Iris pigment epithelial cell (primary cell): ENCODE measurements at regions not wholly inside any gene's neighbourhood (a gene's known extent, or its start where the extent isn't known, plus 50 kb on each side); places are given as distances from the start of the nearest gene placed in this dataset.

Source experiments
- DNase-seq: peaks from one replicate; pipeline ENCODE4 v3.0.0-alpha.2; 2011; ENCODE audit warnings: low read depth

DNA sequence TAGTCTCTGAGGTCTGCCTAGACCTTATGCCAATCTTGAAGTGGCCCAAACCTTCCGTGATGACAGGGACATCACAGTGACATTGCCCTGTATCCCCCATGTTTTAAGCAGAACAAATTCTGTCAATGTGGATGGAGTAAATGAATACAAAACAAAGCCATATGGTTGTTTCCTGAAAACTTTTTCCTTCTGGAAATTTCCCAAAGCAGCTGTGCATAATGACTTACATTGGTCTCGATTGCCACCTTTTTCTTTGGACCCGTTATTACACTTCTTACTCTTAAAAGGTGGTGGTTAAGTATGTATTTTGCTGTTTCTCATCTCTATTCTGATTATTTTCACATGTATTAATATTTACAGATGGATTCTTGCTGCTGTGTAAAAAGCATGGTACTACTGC, 411.2 kb upstream of the KLF6 start:
- no peak for DNase-seq

DNA sequence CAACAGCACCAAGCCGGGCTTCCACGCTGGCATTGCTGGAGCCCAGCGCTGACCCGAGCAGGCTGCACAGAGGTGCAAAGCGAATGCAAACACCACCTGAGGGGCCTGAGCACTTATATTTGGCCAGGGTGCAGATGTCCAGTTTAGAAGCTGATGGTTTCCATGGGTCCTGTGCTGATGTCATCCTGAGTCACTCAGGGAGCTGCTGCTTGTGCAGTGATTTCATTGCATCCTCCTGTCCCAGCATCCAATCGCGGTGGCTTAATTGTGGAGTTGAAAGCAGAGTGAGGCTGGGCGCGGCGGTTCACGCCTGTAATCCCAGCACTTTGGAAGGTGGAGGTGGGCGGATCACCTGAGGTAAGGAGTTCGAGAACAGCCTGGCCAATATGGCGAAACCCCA, 410.2 kb upstream of the KLF6 start:
- DNase-seq, result peak; percentile 39

DNA sequence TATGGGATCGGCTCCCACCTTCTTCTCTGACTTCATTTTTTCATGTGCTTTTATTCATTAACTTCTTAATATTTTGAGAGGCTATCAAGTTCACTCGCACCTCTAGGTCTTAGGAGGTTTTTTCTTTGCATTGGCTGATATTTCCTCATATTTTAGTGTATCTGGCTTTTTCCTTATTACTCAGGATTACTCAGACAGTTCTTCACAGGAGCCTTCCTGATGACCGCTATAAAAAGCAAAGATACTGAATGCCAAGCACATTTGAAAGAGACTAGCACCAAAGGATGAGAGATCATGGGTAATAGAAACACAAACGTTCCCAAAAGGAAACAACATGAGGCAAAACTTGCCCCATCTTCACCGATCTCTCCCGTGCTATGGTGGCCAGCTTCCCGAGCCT, 409.2 kb upstream of the KLF6 start:
- no peak for DNase-seq

DNA sequence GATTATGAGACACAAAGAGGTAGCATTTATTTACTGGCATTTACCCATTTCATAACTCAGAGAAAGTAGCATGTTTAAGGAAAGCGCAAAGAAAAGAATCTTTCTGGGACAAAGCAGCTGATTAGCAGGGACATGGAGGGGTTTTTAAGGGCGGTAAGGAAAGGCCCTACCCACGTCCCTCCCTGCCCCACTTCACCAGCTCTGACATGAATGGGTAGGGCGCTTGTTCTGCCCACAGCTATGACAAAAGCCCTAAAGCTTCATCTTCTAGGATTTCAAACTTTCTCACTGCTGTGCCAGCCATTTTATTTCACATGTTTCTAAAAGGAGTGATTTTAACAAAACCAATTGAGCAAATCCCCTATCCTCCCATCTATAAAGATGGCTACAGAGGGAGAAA, 406.9 kb upstream of the KLF6 start:
- DNase-seq, result no peak

DNA sequence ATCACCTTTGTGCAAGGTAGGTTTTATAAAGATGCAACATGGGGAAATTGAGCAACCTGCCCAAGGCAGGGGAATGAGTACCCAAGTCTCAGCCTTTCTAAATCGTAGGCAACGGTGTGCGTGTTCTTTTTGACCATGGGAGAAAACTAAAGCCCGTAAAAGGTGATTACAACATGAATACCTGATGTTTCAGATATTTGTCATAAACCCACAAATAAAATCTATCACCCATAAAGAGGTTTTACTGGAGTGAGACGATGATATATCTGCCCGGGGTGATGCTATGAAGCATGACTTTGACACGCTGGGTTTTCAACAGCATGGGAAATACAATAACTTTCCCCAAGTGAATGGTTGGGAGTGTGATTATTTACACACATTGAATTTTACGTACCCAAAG, 406.3 kb upstream of the KLF6 start:
- DNase-seq, result no peak

DNA sequence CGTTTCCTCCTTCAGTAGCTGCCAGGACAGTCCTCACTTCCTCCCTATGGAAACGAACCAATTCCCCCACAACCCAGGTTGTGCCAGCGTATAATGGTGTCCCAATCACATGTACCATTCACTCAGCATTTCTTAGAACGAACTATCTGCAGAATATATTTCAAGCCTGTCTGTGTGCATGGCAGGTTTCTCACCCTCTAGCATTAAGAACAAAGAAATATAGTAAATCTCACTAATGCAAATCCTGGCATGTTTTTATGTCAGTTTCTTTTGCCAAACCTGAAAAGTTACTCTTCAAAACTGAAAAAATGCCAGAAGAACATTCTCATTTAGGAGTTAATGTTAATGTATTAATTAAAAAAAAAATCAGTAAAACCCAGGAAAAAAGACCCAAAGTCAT, 405.9 kb upstream of the KLF6 start:
- no peak for DNase-seq

DNA sequence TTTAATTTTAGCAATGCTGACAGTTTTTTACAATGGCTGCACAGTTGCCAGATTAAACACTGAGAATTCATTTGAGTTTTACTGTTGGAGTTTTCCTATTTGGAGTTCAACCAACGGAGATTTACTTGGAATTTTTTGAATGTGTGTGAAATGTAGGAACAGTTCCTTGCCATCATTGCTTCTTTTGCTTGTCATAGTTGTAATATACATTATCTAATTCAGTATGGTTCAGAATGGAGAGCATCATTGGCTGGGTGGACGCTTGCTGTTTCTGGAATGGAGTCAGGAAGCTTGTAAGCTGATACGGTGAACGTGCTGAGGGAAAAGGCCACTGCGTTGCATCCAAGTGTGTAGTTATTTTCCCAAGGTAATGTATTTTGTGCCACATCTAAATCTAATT, 404.3 kb upstream of the KLF6 start:
- DNase-seq, result peak; percentile 9

DNA sequence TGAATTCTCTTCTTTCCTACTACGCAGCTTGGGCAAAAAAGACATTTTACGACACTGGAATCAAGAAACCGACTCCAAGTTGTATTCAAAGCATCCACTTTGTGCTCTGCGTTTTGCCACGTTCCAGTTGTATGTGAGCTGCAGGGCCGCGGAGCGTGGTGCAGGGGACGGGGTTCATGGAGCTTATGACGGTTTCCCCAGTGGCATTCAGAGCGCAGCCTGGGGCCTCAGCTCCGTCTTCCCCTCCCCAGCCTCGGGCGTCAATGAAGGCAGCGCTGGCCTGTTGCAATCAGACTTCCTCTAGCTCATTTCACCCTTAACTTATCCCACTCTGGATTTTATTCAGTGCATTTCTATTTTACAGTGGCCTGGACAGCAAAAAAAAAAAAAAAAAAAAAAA, 403.4 kb upstream of the KLF6 start:
- no peak for DNase-seq

DNA sequence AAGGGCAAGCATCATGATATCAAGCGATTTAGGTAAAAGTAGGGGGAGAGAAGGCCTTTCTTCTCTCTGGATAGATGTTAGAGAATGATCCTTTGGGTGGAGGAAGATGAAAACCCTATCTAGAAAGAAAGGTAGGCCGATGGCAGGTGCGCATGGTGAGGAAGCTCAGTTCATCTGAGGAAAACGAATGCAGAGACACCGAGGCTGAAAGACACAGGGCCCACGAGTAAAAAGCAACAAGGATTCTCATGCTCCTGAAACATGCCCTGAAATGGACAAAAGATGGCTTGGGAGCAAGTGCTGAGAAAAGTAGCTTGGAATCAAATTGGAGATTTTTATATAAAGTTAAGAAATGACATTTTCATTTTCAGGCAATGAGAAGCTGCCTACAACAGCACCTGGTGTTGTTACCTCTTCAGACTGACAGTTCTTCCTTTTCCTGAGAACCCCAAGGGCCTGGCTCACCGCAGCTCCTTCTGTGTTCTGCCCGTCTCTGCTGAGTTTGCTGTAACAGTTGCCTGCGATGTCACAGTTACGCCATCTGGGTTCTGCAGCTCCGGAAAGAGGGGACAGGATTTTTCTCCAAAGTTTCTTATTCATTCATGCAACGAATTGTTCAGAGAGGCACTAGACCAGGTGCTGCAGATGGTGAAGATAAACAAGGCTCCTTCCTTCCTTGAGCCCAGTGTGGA, 402.0 kb upstream of the KLF6 start:
- DNase-seq, result no peak

DNA sequence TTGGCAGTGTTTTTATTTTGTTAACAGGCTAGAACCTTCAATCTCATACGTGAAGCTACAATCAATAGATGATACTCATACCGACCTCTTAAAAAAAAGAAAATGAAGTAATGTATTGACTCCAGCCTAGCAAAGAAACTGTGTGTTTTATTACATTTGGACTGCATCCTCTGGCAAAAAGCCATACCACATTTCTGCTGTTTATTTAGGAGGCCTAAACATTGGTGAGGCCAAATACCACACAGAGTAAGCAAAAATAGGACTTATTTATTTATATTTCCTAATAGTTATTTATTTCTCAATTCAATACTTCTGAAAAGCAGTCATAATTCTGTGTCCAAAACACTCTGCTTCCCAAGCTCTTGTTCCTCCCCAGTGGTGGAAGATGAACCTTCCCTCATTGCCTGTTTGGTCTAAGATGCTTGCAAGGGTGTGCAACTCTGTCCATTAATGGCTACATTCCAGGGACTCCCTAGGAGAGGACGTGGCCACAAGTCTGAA, 398.8 kb upstream of the KLF6 start:
- DNase-seq, result peak; percentile 69

DNA sequence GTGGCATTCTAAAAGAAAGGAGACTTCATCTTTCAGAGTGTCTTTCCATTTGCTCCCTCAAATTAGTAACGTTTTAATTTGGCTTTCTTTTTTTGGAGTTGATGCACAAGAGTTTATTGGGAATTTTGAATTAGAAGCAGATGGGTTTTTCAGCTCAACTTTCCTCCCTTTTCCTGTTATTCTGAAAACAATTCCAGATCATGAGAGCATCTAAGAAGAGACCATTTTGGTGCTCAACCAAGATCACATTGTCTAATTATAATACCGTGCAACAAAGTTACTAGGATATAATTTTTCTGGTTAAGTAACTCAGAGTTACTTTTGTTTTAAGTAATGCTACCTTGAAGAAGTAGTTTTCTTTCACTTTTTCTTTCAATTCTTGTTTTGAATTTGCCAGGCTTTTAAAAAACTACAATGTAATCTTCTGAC, 396.6 kb upstream of the KLF6 start:
- no peak for DNase-seq

DNA sequence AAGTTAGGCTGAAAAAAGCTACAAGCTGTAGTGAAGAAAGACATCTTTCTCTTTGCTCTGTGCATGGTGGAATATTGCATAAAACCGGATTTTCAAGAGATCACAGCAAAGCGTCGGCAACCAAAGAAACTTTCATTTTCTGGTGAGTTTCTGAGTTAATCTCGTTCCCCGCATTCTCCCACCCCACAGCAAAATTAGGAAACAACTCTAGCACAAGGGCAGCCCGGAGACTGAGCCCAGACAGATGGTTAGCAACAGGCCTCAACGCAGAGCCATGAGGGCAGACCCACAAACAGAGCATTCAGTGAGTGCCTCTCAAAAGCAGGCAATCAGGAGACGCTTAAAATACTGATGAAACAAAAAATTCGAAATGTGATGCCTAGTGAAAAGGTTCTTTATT, 396.1 kb upstream of the KLF6 start:
- no peak for DNase-seq

DNA sequence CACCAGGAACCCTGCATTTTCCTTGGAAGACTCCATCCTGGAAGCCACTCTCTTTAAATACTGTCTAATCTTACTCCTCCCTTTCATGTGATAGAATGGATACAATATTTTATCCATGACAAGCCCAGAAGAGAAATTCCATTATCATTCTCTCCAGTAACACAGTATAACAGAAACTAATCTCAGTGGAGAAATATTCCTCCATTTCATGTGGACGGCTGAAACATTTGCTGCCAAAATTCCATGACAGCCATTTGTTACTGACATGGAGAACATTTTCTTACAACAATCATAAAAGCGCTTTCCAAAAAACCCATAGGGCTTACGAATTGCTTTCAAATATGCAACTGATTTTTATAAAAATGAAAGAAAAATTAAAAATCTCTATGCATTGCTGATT, 392.8 kb upstream of the KLF6 start:
- no peak for DNase-seq

DNA sequence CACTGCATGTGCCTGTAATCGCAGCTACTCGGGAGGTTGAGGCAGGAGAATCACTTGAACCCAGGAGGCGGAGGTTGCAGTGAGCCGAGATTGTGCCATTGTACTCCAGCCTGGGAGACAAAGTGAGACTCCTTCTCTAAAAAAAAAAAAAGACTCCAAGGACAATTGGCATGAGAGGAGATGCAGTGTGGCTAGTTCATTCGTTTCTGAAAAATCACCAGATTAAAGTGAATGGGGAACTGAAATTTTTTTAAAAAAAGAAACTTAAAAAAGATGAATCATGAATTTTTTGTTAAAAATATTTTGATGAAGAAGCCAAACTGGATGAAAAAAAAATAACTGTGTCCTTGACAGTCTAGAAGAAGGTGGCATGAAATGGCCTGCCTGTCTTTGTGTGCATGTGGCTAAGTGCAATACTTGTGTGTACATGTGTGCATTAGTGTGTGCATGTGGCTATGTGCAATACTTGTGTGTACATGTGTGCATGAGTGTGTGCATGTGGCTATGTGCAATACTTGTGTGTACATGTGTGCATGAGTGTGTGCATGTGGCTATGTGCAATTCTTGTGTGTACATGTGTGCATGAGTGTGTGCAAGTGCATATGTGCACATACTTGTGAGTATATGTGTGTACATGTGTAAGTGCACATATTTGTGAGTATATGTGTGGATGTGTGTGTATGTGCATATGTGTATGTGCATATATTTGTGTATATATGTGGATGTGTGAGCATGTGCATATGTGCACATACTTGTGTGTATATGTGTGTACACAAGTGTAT, 391.7 kb upstream of the KLF6 start:
- DNase-seq, result no peak

DNA sequence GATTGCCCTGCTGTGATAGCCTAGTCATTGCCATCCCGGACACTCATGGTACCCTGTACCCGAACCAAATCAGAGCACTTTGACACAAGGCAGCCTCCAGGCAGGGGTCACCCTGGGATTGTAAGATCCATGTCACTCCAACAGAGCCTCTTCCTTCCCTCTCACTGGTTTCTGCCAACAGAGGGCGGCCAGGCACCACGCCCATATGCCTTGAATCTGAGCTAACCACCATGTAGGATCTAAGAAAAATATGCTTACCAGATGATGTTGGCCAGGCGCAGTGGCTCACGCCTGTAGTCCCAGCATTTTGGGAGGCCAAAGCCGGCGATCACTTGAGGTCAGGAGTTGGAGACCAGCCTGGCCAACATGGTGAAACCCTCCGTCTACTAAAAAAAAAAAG, 389.2 kb upstream of the KLF6 start:
- no peak for DNase-seq

DNA sequence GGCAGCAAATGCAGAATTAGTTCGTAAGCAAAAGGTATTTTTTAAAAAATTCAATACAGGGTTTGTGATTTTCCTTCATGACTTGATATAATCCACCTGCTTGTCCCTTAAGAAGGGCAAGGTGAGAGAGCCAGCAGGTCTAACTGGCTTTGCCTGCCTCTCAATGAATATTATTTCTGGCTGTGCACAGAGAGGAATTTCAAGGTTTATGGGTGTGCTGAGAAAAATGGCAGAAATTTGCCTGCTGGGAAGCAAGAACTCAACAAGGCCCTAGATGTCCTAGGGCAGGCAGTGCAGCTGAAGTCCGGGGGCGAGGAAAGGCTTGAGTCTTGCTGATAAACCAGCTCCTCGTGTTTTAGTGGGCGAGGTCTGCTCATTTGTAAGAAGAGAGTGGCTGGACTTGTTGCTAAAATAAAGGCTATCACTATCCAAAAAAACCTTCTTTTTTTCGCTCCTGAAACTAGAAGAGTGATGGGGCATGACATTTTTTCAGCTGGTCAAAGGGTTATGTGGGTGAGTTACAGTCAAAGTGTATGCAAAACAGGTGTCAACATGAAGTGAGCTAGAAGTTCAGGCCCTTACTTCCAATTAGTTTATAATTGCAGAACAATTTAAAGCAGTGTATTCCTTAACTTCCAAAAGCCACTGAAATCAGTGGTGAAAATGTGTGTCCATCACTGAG, 385.8 kb upstream of the KLF6 start:
- DNase-seq, result no peak

DNA sequence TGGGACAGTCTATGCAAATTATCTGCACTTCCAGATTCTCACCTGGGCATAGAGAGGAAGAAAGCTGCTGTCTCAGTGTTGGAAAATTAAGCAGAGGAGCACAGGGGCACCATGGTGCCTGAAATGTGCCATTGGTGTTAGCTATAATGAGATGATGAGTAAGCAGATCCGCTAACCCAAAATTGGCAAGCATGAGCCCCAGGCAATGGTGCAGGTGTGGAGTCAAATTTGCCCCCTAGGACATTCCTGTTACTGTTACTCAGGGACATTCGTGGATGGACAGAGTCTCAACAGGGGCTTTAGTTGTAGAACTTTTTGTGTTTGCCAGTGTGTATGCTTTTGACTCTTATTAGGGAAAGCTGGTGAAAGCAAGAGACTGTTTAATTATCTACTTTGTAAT, 385.2 kb upstream of the KLF6 start:
- DNase-seq, result no peak

DNA sequence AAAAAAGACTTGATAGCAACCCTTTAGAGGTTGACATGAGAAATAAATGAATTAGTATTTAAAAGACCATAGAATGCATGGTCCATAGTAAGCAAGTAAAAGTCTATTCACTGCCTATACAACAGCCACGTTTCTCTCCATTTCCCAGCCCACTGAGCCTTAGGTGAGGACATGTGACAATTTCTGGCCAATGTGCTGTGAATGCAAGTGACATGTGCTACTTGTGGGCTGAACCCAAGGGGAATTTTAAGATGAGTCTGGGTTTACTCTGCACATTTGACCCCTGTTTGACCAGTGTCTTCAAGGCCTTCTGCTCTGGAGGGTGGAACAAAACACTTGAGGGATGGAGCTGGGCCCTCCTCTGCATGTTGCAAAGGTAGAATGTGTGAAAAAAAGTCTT, 384.4 kb upstream of the KLF6 start:
- no peak for DNase-seq

DNA sequence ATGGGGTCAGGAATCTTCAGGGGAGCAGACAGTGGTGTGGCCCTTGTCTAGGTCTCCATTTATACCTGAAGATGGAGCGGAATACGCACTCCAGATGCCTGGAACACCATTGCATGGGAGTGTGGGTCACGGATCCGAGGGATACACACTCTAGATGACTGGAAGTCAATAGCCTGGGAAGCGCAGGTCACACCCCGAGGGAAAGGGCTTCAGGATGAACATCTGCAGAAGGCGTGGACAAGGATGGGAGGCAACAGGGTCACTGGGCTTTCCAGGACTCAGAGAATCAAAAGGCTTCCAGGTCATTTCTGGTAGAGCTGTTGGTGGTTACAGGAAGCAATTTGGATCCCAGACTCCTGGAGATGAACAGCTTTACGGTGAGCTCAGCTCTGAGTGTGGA, 382.2 kb upstream of the KLF6 start:
- DNase-seq, result no peak

DNA sequence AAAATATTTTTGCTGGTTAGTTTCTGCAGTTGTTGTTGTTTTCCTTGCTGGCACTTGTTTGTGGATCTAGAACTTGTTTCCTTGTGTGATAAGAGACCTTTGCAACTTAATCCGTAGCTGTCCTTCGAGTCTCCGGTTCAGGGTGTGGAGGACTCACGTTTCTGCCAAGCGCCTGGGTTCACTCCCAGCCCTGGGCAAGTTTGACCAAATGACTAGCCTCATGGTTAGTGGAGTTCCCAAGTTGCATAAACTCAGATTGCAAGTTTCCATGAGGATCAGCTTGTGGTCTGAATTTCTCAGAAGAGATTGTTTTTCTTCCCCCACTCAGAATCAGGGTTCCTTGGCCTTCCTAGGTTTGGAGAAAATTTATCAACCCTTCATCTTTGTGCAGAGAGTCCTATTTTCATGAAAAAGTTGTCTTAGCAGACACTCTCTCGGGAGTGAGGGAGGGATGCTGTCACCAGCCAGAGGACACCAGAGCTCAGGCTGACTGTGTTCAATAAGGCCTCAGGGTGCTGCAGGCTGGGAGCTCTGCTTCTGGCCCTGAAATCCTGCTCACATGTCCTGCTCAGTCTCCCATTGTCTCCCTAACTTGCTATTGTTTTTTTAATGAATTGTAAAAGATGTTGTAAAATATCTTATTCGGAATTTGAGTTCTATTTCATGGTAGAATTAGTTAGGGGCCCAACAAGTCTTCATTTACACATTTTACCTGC, 377.7 kb upstream of the KLF6 start:
- peak; percentile 6 for DNase-seq

DNA sequence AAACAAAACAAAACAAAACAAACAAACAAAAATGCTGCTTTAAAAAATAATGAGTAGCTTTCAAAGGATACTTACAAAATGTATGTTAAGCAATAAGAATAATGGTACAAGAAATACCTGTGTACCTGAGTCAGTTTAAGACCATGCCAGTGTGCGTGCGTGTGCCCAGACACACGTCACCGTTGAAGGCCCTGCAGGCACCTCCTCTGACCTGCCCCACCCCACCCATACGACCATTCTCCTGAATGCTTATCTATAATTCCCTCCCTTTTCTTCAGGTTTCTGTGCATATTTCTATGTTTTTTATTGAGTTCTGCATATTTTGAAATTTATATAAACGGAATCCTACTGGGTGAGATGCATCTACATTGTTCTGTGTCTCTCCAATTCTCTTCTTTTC, 374.2 kb upstream of the KLF6 start:
- DNase-seq, result no peak

DNA sequence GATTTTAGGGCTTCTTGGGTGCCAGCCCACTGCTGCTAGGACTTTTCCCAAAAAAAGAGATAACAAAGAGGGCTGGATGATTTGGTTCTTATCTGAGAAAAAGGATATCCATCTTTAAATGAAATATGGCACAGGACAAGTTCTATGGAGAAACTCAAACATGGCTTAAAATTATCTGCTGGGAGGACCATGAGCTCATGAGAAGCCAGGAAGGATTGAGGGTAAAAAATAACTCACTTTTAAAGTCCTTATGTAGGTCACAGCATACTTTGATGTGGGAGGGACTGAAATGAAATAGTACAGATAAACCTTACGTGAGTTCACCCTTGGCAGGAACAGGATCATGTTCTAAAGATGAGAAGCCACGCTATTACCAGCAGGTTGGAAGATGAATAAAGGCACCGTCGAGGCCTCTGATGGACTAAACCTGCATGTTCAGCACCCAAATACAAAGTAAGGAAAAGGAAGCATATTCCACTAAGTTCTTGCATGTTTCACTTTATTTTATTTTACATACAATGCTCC, 369.2 kb upstream of the KLF6 start:
- DNase-seq, result peak; percentile 37
